HFF-Myc (cell line): ENCODE measurements at regions not wholly inside any gene's neighbourhood (a gene's known extent, or its start where the extent isn't known, plus 50 kb on each side); places are given as distances from the start of the nearest gene placed in this dataset.

Experiments
- DNase-seq: peaks from one replicate; pipeline ENCODE4 v3.0.0-alpha.2; 2011; ENCODE audit warnings: low read depth; ENCODE audit errors: extremely low read depth
- H3K4me3 ChIP-seq: replicated peaks from 2 replicates; pipeline ENCODE4 v1.5.1; 2011; ENCODE audit warnings: low read depth, mild to moderate bottlenecking, control low read depth, low read length
- CTCF ChIP-seq: IDR thresholded peaks from 2 replicates; pipeline ENCODE4 v1.5.1; 2012; ENCODE audit warnings: mild to moderate bottlenecking, low read depth, low read length, control low read depth; ENCODE audit errors: missing control alignments

GRCh38 chr2:121858369-121858768 is 102.9 kb downstream of the TSN start:
- DNase-seq, result no peak
- no peak for TF ChIP-seq CTCF
- H3K4me3 ChIP-seq, result no peak overlapping the region

- TF ChIP-seq CTCF, result no peak
- H3K4me3 ChIP-seq, result no peak overlapping the region
- DNase-seq, result no peak
Measured at GRCh38 chr2:121858847-121859246, 103.4 kb downstream of the TSN start.

GRCh38 chr2:121860033-121860757 is 104.7 kb downstream of the TSN start:
- no peak for TF ChIP-seq CTCF
- H3K4me3 ChIP-seq, result no peak overlapping the region
- DNase-seq, result peak; percentile 47

GRCh38 chr2:121860758-121861227 is 105.3 kb downstream of the TSN start:
- TF ChIP-seq CTCF, result no peak
- DNase-seq, result no peak
- H3K4me3 ChIP-seq, result no peak overlapping the region

GRCh38 chr2:121862286-121862685 is 106.8 kb downstream of the TSN start:
- TF ChIP-seq CTCF, result no peak
- no peak overlapping the region for H3K4me3 ChIP-seq
- DNase-seq, result no peak

- no peak for DNase-seq
- no peak overlapping the region for H3K4me3 ChIP-seq
- no peak for TF ChIP-seq CTCF
Measured at GRCh38 chr2:121865914-121866313, 110.5 kb downstream of the TSN start.

GRCh38 chr2:121866789-121867188 is 111.3 kb downstream of the TSN start:
- no peak overlapping the region for H3K4me3 ChIP-seq
- DNase-seq, result no peak
- TF ChIP-seq CTCF, result no peak
